ENCODE measurements at regions not wholly inside any gene's neighbourhood (a gene's known extent, or its start where the extent isn't known, plus 50 kb on each side); places are given as distances from the start of the nearest gene placed in this dataset.

DNA sequence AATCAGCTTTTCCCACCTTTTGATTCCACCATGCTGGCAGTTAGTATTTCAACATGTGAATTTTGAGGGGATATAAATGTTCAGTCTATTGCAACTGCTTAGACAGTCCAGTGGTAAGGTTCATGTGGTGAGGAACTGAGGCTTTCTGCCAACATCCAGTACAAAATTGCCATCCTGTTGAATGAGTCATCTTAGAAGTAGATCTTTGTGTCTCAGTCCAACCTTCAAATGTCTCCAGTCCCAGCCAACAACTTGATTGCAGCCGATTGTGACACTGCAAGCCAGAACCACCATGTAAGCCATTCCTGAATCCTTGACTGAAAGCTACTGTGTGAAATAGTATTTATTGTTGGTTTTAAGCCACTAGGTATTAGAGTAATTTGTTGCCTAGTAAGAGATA, 331.5 kb upstream of the GRIN3A start:
- Mint-ChIP-seq H3K36me3 (ENCODE audit: low read depth) (no peaks in the 10 kb centered on the region), H3K4me1 (ENCODE audit: low read depth) (no peaks in the 10 kb centered on the region), H3K9me3 (ENCODE audit: low read depth) (peaks cover 21% of the 10 kb centered on the region), H3K27me3 (ENCODE audit: low read depth) (no peaks in the 10 kb centered on the region), H3K27ac (ENCODE audit: unreplicated experiment) (no peak overlapping the region), H3K4me3 (ENCODE audit: unreplicated experiment) (no peak overlapping the region)
- TF ChIP-seq, protein P1, sequence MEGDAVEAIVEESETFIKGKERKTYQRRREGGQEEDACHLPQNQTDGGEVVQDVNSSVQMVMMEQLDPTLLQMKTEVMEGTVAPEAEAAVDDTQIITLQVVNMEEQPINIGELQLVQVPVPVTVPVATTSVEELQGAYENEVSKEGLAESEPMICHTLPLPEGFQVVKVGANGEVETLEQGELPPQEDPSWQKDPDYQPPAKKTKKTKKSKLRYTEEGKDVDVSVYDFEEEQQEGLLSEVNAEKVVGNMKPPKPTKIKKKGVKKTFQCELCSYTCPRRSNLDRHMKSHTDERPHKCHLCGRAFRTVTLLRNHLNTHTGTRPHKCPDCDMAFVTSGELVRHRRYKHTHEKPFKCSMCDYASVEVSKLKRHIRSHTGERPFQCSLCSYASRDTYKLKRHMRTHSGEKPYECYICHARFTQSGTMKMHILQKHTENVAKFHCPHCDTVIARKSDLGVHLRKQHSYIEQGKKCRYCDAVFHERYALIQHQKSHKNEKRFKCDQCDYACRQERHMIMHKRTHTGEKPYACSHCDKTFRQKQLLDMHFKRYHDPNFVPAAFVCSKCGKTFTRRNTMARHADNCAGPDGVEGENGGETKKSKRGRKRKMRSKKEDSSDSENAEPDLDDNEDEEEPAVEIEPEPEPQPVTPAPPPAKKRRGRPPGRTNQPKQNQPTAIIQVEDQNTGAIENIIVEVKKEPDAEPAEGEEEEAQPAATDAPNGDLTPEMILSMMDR (IDR thresholded peaks at IDR 0.05), result no peak
- DNase-seq (ENCODE audit: low spot score), result no peak

DNA sequence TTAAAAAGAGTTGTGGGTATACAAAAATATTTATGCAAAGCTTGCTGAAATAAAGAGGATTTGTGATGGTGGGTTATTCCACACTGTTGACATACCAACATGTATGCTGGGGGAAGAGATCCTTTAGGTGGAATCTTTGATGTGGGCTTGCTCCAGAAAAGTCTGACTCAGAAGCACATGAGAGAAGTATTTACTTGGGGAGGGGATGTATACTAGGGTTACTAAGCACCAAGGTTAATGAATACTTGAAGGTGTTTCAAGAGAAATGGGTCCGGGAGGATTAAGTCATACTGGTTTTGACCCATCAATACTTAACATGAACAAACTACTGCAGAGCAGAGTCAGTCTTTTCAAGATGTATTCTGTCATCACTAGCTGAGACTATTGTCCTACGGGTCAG, 316.4 kb upstream of the GRIN3A start:
- Mint-ChIP-seq H3K4me3 (ENCODE audit: unreplicated experiment) (no peak overlapping the region), H3K36me3 (ENCODE audit: low read depth) (no peaks in the 10 kb centered on the region), H3K4me1 (ENCODE audit: low read depth) (peaks cover 3% of the 10 kb centered on the region), H3K27me3 (ENCODE audit: low read depth) (no peaks in the 10 kb centered on the region), H3K9me3 (ENCODE audit: low read depth) (peaks cover 3% of the 10 kb centered on the region), H3K27ac (ENCODE audit: unreplicated experiment) (no peak overlapping the region)
- TF ChIP-seq, protein P1 (IDR thresholded peaks at IDR 0.05), result no peak
- DNase-seq (ENCODE audit: low spot score), result no peak

DNA sequence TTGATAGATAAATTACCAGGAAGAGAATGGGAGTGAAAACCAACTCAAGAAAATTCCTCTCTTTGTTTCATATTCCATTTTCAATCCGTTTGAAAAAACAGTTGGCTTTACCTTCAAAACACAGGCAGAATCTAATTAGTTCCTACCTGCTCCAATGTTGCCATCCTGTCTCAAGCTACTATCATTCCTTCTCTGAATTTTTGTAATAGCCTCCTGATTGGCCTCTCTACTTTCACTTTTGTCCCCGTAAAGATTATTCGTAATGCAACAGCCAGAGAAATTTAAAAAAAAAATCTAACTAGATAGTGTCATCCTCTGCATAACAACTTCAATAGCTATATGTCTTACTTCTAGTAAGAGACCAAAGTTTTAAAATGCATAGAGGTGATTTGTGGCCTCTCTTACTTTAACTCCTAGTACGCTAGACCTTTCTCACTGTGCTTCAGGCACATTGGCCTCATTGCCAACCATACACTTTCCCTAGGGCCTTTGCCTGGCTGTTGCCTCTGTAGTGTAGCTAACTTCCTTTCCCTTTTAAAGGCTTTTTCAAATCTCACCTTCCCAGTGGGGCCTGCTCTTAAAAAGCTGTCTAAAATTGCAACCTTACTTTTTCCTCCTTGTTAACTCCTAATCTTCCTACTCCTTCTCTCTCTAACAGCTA, 311.3 kb upstream of the GRIN3A start:
- H3K4me1 Mint-ChIP-seq (ENCODE audit: low read depth), result peaks cover 3% of the 10 kb centered on the region
- no peak for DNase-seq (ENCODE audit: low spot score)
- H3K27me3 Mint-ChIP-seq (ENCODE audit: low read depth), result no peaks in the 10 kb centered on the region
- TF ChIP-seq, protein P1 (IDR thresholded peaks at IDR 0.05), result no peak
- H3K27ac Mint-ChIP-seq (ENCODE audit: unreplicated experiment), result no peak overlapping the region
- no peak overlapping the region for H3K4me3 Mint-ChIP-seq (ENCODE audit: unreplicated experiment)
- H3K9me3 Mint-ChIP-seq (ENCODE audit: low read depth), result peaks cover 6% of the 10 kb centered on the region
- no peaks in the 10 kb centered on the region for H3K36me3 Mint-ChIP-seq (ENCODE audit: low read depth)

DNA sequence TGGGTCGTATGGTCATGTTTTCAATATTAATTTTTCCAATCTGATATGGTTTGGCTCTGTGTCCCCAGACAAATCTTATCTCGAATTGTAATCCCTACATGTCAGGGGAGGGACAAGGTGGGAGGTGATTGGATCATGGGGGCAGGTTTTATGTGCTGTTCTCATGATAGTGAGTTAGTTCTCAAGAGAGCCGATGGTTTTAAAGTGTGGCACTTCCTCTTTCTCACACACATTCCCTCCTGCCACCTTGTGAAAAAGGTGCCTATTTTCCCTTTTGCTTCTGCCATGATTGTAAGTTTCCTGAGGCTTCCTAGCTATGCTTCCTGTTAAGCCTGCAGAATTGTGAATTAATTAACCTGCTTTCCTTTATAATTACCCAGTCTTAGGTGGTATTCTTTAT, 309.1 kb upstream of the GRIN3A start:
- TF ChIP-seq, protein P1 (IDR thresholded peaks at IDR 0.05), result no peak
- Mint-ChIP-seq H3K27me3 (ENCODE audit: low read depth) (peaks cover under 1% of the 10 kb centered on the region), H3K9me3 (ENCODE audit: low read depth) (peaks cover 3% of the 10 kb centered on the region), H3K4me1 (ENCODE audit: low read depth) (no peaks in the 10 kb centered on the region), H3K4me3 (ENCODE audit: unreplicated experiment) (no peak overlapping the region), H3K36me3 (ENCODE audit: low read depth) (no peaks in the 10 kb centered on the region), H3K27ac (ENCODE audit: unreplicated experiment) (no peak overlapping the region)
- DNase-seq (ENCODE audit: low spot score), result no peak

DNA sequence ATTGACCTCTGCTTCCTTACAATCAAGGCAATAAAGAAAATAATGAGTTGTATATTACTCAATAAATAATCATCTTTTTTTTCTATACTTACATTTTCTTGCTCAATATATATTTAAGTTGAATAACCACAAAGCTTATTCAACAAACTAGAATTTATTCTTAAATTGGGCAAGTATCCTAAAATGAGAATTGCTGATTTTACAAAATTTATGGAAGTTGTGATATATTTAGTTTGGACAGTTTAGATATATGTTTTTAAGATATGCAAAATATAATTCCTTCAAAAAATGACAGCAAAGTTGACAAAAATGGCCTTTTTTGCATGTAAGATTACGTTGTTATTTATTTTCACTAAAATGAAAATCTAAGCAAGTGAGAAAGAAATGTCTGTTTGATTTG, 305.7 kb upstream of the GRIN3A start:
- peaks cover 5% of the 10 kb centered on the region for H3K9me3 Mint-ChIP-seq (ENCODE audit: low read depth)

More for the DNA sequence above, 305.7 kb upstream of the GRIN3A start:
- DNase-seq (ENCODE audit: low spot score), result no peak
- Mint-ChIP-seq H3K4me1 (ENCODE audit: low read depth) (no peaks in the 10 kb centered on the region), H3K36me3 (ENCODE audit: low read depth) (no peaks in the 10 kb centered on the region), H3K4me3 (ENCODE audit: unreplicated experiment) (no peak overlapping the region), H3K27ac (ENCODE audit: unreplicated experiment) (no peak overlapping the region), H3K27me3 (ENCODE audit: low read depth) (peaks cover 2% of the 10 kb centered on the region)
- TF ChIP-seq, protein P1 (IDR thresholded peaks at IDR 0.05), result no peak

Measured in chondrocyte (in vitro differentiated cells).